ENCODE measurements at regions not wholly inside any gene's neighbourhood (a gene's known extent, or its start where the extent isn't known, plus 50 kb on each side); places are given as distances from the start of the nearest gene placed in this dataset.

- no peak for DNase-seq (ENCODE audit: low spot score)
- TF ChIP-seq CTCF (IDR thresholded peaks at IDR 0.05): no peak
- Histone ChIP-seq H3K9me3 (no peaks in the 10 kb centered on the region), H3K36me3 (no peaks in the 10 kb centered on the region), H3K4me1 (no peaks in the 10 kb centered on the region), H3K4me3 (no peak overlapping the region), H3K27me3 (no peaks in the 10 kb centered on the region), H3K27ac (no peak overlapping the region)
Observed at GRCh38 chr16:48999044-48999443, 282.6 kb downstream of the CBLN1 start.

DNA sequence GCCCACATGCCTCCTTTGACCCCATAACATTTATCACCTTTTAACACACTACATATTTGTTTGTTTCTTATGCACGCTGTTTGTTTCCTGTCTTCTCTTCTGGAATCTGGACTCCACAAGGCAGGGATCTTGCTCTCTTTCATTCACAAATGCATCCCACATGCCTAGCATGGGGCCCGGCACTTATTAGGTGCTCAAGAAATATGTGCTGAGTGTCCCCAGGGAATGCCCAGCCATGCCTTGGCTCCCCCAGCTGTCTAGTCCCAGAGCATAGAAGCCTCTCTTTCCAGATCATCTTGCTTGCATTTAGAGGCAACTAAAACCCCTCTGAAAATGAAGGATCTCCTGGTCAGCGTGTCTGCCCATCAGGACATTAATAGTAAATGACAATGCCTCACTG, 283.7 kb downstream of the CBLN1 start:
- no peaks in the 10 kb centered on the region for H3K36me3 ChIP-seq
- no peaks in the 10 kb centered on the region for H3K9me3 ChIP-seq
- H3K27ac ChIP-seq: no peak overlapping the region
- TF ChIP-seq CTCF (IDR thresholded peaks at IDR 0.05): no peak
- H3K4me1 ChIP-seq: no peaks in the 10 kb centered on the region
- no peak for DNase-seq (ENCODE audit: low spot score)
- no peak overlapping the region for H3K4me3 ChIP-seq
- no peaks in the 10 kb centered on the region for H3K27me3 ChIP-seq

GRCh38 chr16:48997081-48997615, 284.5 kb downstream of the CBLN1 start:
- no peak for DNase-seq (ENCODE audit: low spot score)
- Histone ChIP-seq H3K9me3 (no peaks in the 10 kb centered on the region), H3K4me1 (no peaks in the 10 kb centered on the region), H3K4me3 (no peak overlapping the region), H3K36me3 (no peaks in the 10 kb centered on the region), H3K27ac (no peak overlapping the region), H3K27me3 (no peaks in the 10 kb centered on the region)
- TF ChIP-seq CTCF (IDR thresholded peaks at IDR 0.05): no peak

DNA sequence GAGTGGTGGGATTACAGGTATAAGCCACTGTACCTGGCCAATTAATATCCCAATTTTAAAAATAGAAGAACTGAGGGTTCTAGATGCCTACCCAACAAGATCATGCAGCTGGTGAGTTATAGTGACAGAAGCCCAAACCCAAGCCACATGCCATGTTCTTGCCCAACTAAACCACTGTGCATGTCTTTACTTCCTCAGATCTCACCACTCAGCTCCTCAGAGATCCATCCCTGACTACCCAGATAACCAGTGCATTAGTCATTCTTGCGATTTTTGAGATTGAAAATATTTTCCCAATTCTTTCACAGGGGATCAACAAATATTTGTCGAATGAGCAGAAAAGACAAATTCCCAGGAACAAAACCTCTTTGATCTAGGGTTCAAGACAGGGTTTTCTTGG, 303.1 kb downstream of the CBLN1 start:
- H3K27me3 ChIP-seq: no peaks in the 10 kb centered on the region
- no peaks in the 10 kb centered on the region for H3K36me3 ChIP-seq
- no peak for DNase-seq (ENCODE audit: low spot score)
- TF ChIP-seq CTCF (IDR thresholded peaks at IDR 0.05): no peak
- H3K9me3 ChIP-seq: peaks cover 5% of the 10 kb centered on the region in 2 donors
- H3K4me1 ChIP-seq: no peaks in the 10 kb centered on the region
- no peak overlapping the region for H3K27ac ChIP-seq
- H3K4me3 ChIP-seq: no peak overlapping the region

DNA sequence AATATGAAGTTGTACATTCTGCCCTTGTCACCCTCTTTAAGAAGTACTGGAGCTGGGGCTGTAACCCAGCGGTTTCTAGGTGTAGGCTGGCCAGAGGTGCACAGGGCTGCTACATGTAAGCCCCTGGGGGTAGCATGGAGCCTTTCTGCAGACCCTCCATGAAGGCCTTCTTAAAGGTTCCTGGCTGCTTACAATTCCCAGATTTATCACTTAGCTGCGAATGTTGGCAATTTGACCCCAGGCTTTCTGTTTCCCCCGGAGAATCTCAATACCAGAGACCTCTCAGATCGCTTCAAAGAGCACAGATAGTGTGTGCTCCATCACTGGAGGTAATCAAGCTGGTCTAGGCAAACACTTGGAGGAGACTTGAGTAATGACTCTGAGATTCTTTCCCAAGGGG, 309.4 kb downstream of the CBLN1 start:
- Histone ChIP-seq H3K4me1 (no peaks in the 10 kb centered on the region), H3K27ac (no peak overlapping the region), H3K36me3 (no peaks in the 10 kb centered on the region), H3K4me3 (no peak overlapping the region), H3K9me3 (peaks cover 5% of the 10 kb centered on the region in 2 donors), H3K27me3 (no peaks in the 10 kb centered on the region)
- TF ChIP-seq CTCF (IDR thresholded peaks at IDR 0.05): no peak
- DNase-seq (ENCODE audit: low spot score): no peak

- Histone ChIP-seq H3K27me3 (no peaks in the 10 kb centered on the region), H3K9me3 (peaks cover 0 to 5% of the 10 kb centered on the region in 2 donors), H3K4me1 (no peaks in the 10 kb centered on the region), H3K27ac (no peak overlapping the region), H3K4me3 (no peak overlapping the region), H3K36me3 (no peaks in the 10 kb centered on the region)
- no peak for TF ChIP-seq CTCF (IDR thresholded peaks at IDR 0.05)
- DNase-seq (ENCODE audit: low spot score): no peak
Observed at GRCh38 chr16:48971571-48972077, 310.0 kb downstream of the CBLN1 start.

Measured in right atrium auricular region (tissue), 2 donors.